ENCODE measurements at regions not wholly inside any gene's neighbourhood (a gene's known extent, or its start where the extent isn't known, plus 50 kb on each side); places are given as distances from the start of the nearest gene placed in this dataset.

DNA sequence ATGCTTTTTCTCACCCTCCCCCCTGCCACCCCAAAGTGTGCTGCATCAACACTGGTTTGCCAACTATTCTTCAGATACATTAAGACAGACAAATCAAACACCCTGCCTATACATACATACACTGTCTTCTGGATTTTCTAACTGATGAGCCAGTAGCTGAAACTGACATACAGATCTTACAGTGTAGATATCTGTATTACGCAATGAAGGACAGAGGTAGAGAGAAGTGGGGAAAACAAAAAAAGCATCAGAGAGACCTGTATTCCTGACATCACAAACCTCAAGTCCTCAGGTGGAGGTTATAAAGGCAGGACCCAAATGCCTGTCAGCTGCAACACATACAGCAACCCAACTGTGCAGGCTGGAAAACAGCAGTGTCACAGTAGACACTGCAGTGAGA lies 535.4 kb downstream of the HACE1 start:
- ChIA-PET CTCF (interaction anchor here (0.7 to 2.1 kb wide), 3 partner anchors 9 to 201 kb away, joined by 3 to 5 read pairs (median 3); no protein-coding TSS in a partner anchor), POLR2A (no interaction called here)
- DNase-seq (ENCODE audit: low read depth, low spot score): no peak
- TF ChIP-seq, protein P1, sequence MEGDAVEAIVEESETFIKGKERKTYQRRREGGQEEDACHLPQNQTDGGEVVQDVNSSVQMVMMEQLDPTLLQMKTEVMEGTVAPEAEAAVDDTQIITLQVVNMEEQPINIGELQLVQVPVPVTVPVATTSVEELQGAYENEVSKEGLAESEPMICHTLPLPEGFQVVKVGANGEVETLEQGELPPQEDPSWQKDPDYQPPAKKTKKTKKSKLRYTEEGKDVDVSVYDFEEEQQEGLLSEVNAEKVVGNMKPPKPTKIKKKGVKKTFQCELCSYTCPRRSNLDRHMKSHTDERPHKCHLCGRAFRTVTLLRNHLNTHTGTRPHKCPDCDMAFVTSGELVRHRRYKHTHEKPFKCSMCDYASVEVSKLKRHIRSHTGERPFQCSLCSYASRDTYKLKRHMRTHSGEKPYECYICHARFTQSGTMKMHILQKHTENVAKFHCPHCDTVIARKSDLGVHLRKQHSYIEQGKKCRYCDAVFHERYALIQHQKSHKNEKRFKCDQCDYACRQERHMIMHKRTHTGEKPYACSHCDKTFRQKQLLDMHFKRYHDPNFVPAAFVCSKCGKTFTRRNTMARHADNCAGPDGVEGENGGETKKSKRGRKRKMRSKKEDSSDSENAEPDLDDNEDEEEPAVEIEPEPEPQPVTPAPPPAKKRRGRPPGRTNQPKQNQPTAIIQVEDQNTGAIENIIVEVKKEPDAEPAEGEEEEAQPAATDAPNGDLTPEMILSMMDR (IDR thresholded peaks at IDR 0.05; ENCODE audit: insufficient read depth, low read length, missing control alignments): no peak
- no peak overlapping the region for H3K4me3 ChIP-seq (ENCODE audit: low read depth, low read length)

DNA sequence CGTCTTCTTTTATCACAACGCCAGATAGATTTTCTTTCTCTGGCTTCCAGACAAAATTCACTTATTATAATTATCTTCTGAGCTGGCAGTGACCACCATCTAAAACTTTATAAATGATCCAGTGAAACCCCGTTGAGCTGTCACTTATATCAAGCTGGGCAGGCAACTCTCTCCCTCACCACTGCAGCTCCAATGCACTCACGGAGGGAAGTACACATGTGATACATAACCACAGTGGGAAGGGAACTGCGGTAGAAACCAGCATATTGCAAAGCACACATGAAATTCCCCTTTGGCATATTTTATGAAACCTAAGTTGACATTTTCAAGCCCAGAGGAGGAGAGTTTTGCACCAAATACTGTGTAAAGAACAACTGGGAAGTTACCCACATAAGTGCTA lies 536.9 kb downstream of the HACE1 start:
- TF ChIP-seq, protein P1 (IDR thresholded peaks at IDR 0.05; ENCODE audit: insufficient read depth, low read length, missing control alignments): no peak
- ChIA-PET CTCF (no interaction called here), POLR2A (no interaction called here)
- no peak for DNase-seq (ENCODE audit: low read depth, low spot score)
- no peak overlapping the region for H3K4me3 ChIP-seq (ENCODE audit: low read depth, low read length)

DNA sequence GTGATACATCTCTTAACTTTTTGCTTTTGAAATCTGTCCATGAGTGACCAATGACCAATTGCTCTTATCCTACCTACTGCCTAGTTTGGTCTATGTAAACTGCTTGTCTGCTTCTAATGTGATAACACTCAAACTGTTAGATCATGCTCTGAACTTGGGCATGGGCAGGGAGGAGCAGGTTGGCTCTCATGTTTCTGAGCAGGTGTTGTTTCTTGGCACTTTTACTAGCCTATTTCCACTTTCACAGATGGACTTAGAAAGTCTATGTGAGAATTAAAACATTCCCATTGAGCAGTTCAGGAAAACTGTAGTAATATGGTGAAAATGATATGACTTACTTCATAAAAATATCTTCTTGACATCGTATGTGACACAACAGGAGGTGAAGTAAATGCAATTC lies 538.4 kb downstream of the HACE1 start:
- CTCF ChIA-PET: no interaction called here
- POLR2A ChIA-PET: no interaction called here

DNA sequence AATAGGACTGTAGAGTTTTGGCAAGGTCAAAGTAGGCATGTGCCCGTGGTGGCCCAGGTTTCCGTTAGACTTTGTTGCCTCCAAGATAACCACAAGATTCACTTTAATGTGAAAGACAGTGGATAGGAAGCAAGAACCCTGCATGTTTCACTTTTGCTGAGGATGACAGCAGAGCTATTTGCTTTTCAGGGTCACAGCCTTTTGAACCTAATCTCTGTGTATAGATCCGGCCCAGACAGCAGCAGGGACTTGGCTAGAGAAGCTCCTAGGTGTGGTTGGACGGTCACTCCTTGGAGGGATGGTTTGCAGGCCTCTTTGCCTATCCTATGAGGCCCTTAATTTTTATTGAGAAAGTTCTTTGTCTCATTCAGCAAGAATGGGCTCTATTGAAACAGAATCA lies 538.8 kb downstream of the HACE1 start:
- no peak for DNase-seq (ENCODE audit: low read depth, low spot score)
- H3K4me3 ChIP-seq (ENCODE audit: low read depth, low read length): no peak overlapping the region
- TF ChIP-seq, protein P1 (IDR thresholded peaks at IDR 0.05; ENCODE audit: insufficient read depth, low read length, missing control alignments): no peak
- ChIA-PET CTCF (no interaction called here), POLR2A (no interaction called here)

More for the DNA sequence above, 538.4 kb downstream of the HACE1 start:
- H3K4me3 ChIP-seq (ENCODE audit: low read depth, low read length): no peak overlapping the region
- DNase-seq (ENCODE audit: low read depth, low spot score): no peak
- TF ChIP-seq, protein P1 (IDR thresholded peaks at IDR 0.05; ENCODE audit: insufficient read depth, low read length, missing control alignments): no peak

DNA sequence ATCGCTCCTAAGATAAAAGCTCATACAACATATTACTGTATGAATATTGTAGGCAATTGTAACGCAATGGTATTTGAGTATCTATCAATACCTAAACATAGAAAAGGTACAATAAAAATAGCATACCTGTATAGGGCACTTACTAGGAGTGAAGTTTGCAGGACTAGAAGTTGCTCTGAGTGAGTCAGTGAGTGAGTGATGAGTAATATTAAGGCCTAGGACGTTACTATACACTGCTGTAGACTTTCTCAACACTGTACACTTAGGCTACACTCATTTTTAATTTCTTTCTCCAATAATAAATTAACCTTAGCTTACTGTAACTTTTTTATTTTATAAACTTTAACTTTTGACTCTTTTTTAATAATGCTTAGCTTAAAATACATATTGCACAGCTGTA lies 546.9 kb downstream of the HACE1 start:
- CTCF ChIA-PET: interaction anchor here (1.9 kb wide), 1 partner anchor 13 kb away, joined by 4 read pairs; no protein-coding TSS in a partner anchor
- TF ChIP-seq, protein P1 (IDR thresholded peaks at IDR 0.05; ENCODE audit: insufficient read depth, low read length, missing control alignments): no peak
- H3K4me3 ChIP-seq (ENCODE audit: low read depth, low read length): no peak overlapping the region
- DNase-seq (ENCODE audit: low read depth, low spot score): no peak
- POLR2A ChIA-PET: no interaction called here

DNA sequence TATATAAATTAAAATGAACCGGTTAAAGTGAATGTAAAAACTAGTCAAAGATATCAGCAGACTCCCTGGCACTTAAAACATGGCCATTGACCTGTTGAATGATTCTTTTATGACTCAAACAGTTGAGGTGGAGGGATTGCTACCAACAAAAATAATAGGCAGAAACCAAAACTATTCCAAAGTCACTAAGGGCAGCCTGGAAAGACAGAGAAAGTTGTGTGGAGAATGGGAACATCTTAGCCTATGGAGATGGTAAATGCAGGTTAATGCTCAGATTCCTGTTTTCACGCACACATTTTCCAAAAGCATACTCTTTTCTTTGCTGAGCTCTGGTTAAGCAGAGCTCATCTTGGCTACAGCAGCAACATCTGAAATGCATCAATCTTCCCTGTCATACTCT lies 553.5 kb downstream of the HACE1 start:
- DNase-seq (ENCODE audit: low read depth, low spot score): no peak
- POLR2A ChIA-PET: no interaction called here
- H3K4me3 ChIP-seq (ENCODE audit: low read depth, low read length): no peak overlapping the region
- CTCF ChIA-PET: no interaction called here
- TF ChIP-seq, protein P1 (IDR thresholded peaks at IDR 0.05; ENCODE audit: insufficient read depth, low read length, missing control alignments): no peak
